AG04450 (cell line): ENCODE measurements at regions not wholly inside any gene's neighbourhood (a gene's known extent, or its start where the extent isn't known, plus 50 kb on each side); places are given as distances from the start of the nearest gene placed in this dataset.

ENCODE experiments used
- CTCF ChIA-PET: fragments of 300-600, 350-600 bp; formaldehyde crosslinking; extraction: SDS; loops from one replicate; lab custom pipeline; 2022; ENCODE audit warnings: antibody characterized with exemption, inconsistent platforms; lab: Charles Lee
- POLR2A ChIA-PET: fragments of 350-600 bp; formaldehyde crosslinking; extraction: SDS; loops from one replicate; lab custom pipeline; 2021; ENCODE audit warnings: antibody characterized with exemption, inconsistent platforms; lab: Yijun Ruan, JAX
- DNase-seq: peaks from one replicate; pipeline ENCODE4 v3.0.0-alpha.2; 2011; ENCODE audit warnings: low read depth, low spot score
- H3K27ac ChIP-seq: one replicate; pipeline ENCODE4 v1.5.1; 2012; ENCODE audit warnings: low read depth, low read length, control low read depth
- H3K27me3 ChIP-seq: one replicate; pipeline ENCODE4 v1.6.0; 2012; ENCODE audit warnings: low read length; ENCODE audit not compliant: control insufficient read depth, insufficient read depth
- H3K4me3 ChIP-seq: 2 replicates; pipeline ENCODE4 v1.5.1; 2011; ENCODE audit warnings: mild to moderate bottlenecking, low read depth, low read length, control low read depth
- H3K9me3 ChIP-seq: 2 replicates; pipeline ENCODE4 v1.5.1; 2012; ENCODE audit warnings: low read length; ENCODE audit not compliant: control insufficient read depth, insufficient read depth
- TF ChIP-seq, protein P1 (sequence below): IDR thresholded peaks from 2 replicates; pipeline ENCODE4 v1.5.1; 2011; ENCODE audit warnings: low read depth, low read length, control low read depth, inconsistent platforms

- ChIA-PET CTCF (no interaction called here), POLR2A (no interaction called here)
- Histone ChIP-seq H3K9me3 (no peaks in the 10 kb centered on the region), H3K27me3 (no peaks in the 10 kb centered on the region), H3K27ac (no peak overlapping the region), H3K4me3 (no peak overlapping the region)
- TF ChIP-seq, protein P1, sequence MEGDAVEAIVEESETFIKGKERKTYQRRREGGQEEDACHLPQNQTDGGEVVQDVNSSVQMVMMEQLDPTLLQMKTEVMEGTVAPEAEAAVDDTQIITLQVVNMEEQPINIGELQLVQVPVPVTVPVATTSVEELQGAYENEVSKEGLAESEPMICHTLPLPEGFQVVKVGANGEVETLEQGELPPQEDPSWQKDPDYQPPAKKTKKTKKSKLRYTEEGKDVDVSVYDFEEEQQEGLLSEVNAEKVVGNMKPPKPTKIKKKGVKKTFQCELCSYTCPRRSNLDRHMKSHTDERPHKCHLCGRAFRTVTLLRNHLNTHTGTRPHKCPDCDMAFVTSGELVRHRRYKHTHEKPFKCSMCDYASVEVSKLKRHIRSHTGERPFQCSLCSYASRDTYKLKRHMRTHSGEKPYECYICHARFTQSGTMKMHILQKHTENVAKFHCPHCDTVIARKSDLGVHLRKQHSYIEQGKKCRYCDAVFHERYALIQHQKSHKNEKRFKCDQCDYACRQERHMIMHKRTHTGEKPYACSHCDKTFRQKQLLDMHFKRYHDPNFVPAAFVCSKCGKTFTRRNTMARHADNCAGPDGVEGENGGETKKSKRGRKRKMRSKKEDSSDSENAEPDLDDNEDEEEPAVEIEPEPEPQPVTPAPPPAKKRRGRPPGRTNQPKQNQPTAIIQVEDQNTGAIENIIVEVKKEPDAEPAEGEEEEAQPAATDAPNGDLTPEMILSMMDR = no peak
- no peak for DNase-seq
Measured at GRCh38 chr4:178941975-178942374, 1499.7 kb upstream of the AGA start.

DNA sequence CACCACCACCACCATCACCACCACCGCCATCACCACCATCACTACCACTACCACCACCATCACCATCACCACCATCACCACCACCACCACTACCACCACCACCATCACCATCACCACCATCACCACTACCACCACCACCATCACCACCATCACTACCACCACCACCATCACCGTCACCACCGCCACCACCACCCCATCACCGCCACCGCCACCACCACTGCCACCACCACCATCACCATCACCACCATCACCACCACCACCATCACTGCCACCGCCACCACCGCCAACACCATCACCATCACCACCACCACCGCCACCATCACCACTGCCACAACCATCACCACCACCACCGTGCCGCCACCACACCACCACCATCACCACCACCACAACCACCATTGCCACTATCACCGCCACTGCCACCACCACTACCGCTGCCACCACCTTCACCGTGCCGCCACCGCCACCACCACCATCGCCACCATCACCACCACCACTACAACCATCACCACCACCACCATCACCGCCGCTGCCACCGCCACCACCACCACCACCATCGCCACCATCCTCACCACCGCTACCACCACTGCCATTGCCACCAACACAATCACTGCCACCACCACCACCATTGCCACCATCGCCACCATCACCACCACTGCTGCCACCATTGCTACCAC is 1511.3 kb upstream of the AGA start:
- Histone ChIP-seq H3K27ac (no peak overlapping the region), H3K27me3 (no peaks in the 10 kb centered on the region), H3K9me3 (peaks cover 10% of the 10 kb centered on the region), H3K4me3 (no peak overlapping the region)
- DNase-seq = no peak
- CTCF ChIA-PET = no interaction called here
- TF ChIP-seq, protein P1 = no peak
- POLR2A ChIA-PET = no interaction called here

- H3K4me3 ChIP-seq = no peak overlapping the region
- DNase-seq = no peak
- H3K9me3 ChIP-seq = peaks cover 10% of the 10 kb centered on the region
- ChIA-PET POLR2A (no interaction called here), CTCF (no interaction called here)
- TF ChIP-seq, protein P1 = no peak
- H3K27me3 ChIP-seq = no peaks in the 10 kb centered on the region
- no peak overlapping the region for H3K27ac ChIP-seq
Measured at GRCh38 chr4:178955614-178956013, 1513.4 kb upstream of the AGA start.

- Histone ChIP-seq H3K4me3 (no peak overlapping the region), H3K27ac (no peak overlapping the region), H3K9me3 (peaks cover 2% of the 10 kb centered on the region), H3K27me3 (no peaks in the 10 kb centered on the region)
- TF ChIP-seq, protein P1 = no peak
- POLR2A ChIA-PET = no interaction called here
- DNase-seq = no peak
- CTCF ChIA-PET = no interaction called here
Measured at GRCh38 chr4:178958725-178959440, 1516.6 kb upstream of the AGA start.

- CTCF ChIA-PET = no interaction called here
- Histone ChIP-seq H3K4me3 (no peak overlapping the region), H3K9me3 (no peaks in the 10 kb centered on the region; the same call in 1 of the 2 replicates), H3K27me3 (no peaks in the 10 kb centered on the region), H3K27ac (no peak overlapping the region)
- POLR2A ChIA-PET = no interaction called here
- no peak for DNase-seq
- TF ChIP-seq, protein P1 = no peak
Measured at GRCh38 chr4:178963446-178964045, 1521.3 kb upstream of the AGA start.
